Neural cell (in vitro differentiated cells): ENCODE measurements at regions not wholly inside any gene's neighbourhood (a gene's known extent, or its start where the extent isn't known, plus 50 kb on each side); places are given as distances from the start of the nearest gene placed in this dataset.

Source experiments
- H2AFZ ChIP-seq: fragments of 200-600, 300-800 bp; sonication (generic), shearing (Covaris generic); 2 replicates; pipeline ENCODE4 v1.6.0; 2014; ENCODE audit warnings: low read depth, mild to moderate bottlenecking, antibody characterized with exemption, low read length, moderate library complexity
- H3F3A ChIP-seq: fragments of 200-600 bp; shearing (Covaris generic); 2 replicates; pipeline ENCODE4 v1.6.1; 2016; ENCODE audit warnings: mild to moderate bottlenecking, moderate library complexity, mixed read lengths, antibody characterized with exemption, low read length; ENCODE audit not compliant: insufficient read depth, poor library complexity, severe bottlenecking
- H3K27ac ChIP-seq: fragments of 200-600, 300-800 bp; sonication (generic), shearing (Covaris generic); 2 replicates; pipeline ENCODE4 v1.5.1; 2014; ENCODE audit warnings: mild to moderate bottlenecking, low read length, moderate library complexity
- H3K27me3 ChIP-seq: fragments of 300-800, 200-600 bp; sonication (generic), shearing (Covaris generic); 2 replicates; pipeline ENCODE4 v1.6.0; 2014; ENCODE audit warnings: mild to moderate bottlenecking, low read depth, low read length, moderate library complexity; ENCODE audit not compliant: insufficient read depth
- H3K36me3 ChIP-seq: fragments of 300-800, 200-600 bp; sonication (generic), shearing (Covaris generic); 2 replicates; pipeline ENCODE4 v1.5.1; 2014; ENCODE audit warnings: mild to moderate bottlenecking, antibody characterized with exemption, low read length, moderate library complexity; ENCODE audit not compliant: insufficient read depth
- H3K4me2 ChIP-seq: fragments of 300-800, 200-600 bp; sonication (generic), shearing (Covaris generic); 2 replicates; pipeline ENCODE4 v1.6.0; 2014; ENCODE audit warnings: mild to moderate bottlenecking, low read length
- H3K4me3 ChIP-seq: fragments of 300-800, 200-600 bp; sonication (generic), shearing (Covaris generic); 2 replicates; pipeline ENCODE4 v1.5.1; 2014; ENCODE audit warnings: mild to moderate bottlenecking, low read length, moderate library complexity
- H3K79me2 ChIP-seq: fragments of 200-600 bp; shearing (Covaris generic); replicated peaks from 2 replicates; pipeline ENCODE4 v1.6.0; 2014; ENCODE audit warnings: mild to moderate bottlenecking, low read length, moderate library complexity; ENCODE audit not compliant: insufficient read depth
- H3K9ac ChIP-seq: fragments of 300-800, 200-600 bp; sonication (generic), shearing (Covaris generic); 2 replicates; pipeline ENCODE4 v1.6.1; 2016; ENCODE audit warnings: mild to moderate bottlenecking, low read length, mixed read lengths
- H3K9me2 ChIP-seq: fragments of 200-600 bp; shearing (Covaris generic); 2 replicates; pipeline ENCODE4 v1.6.1; 2016; ENCODE audit warnings: mild to moderate bottlenecking, low read length, mixed read lengths; ENCODE audit not compliant: insufficient read depth
- H3K9me3 ChIP-seq: fragments of 200-600, 300-800 bp; sonication (generic), shearing (Covaris generic); 2 replicates; pipeline ENCODE4 v1.6.1; 2016; ENCODE audit warnings: mild to moderate bottlenecking, mixed run types, low read length, moderate library complexity, mixed read lengths
- H4K20me1 ChIP-seq: fragments of 200-600 bp; shearing (Covaris generic); 2 replicates; pipeline ENCODE4 v1.6.1; 2016; ENCODE audit warnings: mild to moderate bottlenecking, mixed run types; ENCODE audit not compliant: insufficient read depth
- CTCF ChIP-seq: fragments of 450-650 bp; IDR thresholded peaks from 2 replicates; pipeline ENCODE4 v1.5.1; 2014; ENCODE audit warnings: antibody characterized with exemption, mild to moderate bottlenecking, moderate library complexity; ENCODE audit not compliant: poor library complexity, severe bottlenecking
- EP300 ChIP-seq: fragments of 450-650 bp; conservative IDR thresholded peaks from 2 replicates; pipeline ENCODE4 v1.6.1; 2014; ENCODE audit warnings: antibody characterized with exemption, mild to moderate bottlenecking, moderate library complexity; ENCODE audit not compliant: poor library complexity, severe bottlenecking
- EZH2 ChIP-seq: fragments of 200-600, 300-800 bp; shearing (Covaris generic), sonication (generic); IDR thresholded peaks from 2 replicates; pipeline ENCODE4 v1.6.1; 2014; ENCODE audit warnings: antibody characterized with exemption, low read length, borderline replicate concordance, mild to moderate bottlenecking; ENCODE audit not compliant: insufficient read depth, poor library complexity, severe bottlenecking
- MXI1 ChIP-seq: fragments of 450-650 bp; conservative IDR thresholded peaks from 2 replicates; pipeline ENCODE4 v1.6.1; 2014; ENCODE audit warnings: antibody characterized with exemption, mild to moderate bottlenecking; ENCODE audit not compliant: poor library complexity, severe bottlenecking
- POLR2AphosphoS5 ChIP-seq: IDR thresholded peaks from 2 replicates; pipeline ENCODE4 v1.6.1; 2012
- RAD21 ChIP-seq: fragments of 450-650 bp; conservative IDR thresholded peaks from 2 replicates; pipeline ENCODE4 v1.6.1; 2014; ENCODE audit warnings: antibody characterized with exemption, mild to moderate bottlenecking, moderate library complexity
- REST ChIP-seq: IDR thresholded peaks from 2 replicates; pipeline ENCODE4 v1.6.1; 2012; ENCODE audit warnings: borderline replicate concordance
- SMC3 ChIP-seq: fragments of 450-650 bp; conservative IDR thresholded peaks from 2 replicates; pipeline ENCODE4 v1.6.1; 2014; ENCODE audit warnings: antibody characterized with exemption, mild to moderate bottlenecking, moderate library complexity; ENCODE audit not compliant: poor library complexity
- TAF1 ChIP-seq: IDR thresholded peaks from 2 replicates; pipeline ENCODE4 v1.6.1; 2012; ENCODE audit warnings: low read depth

- H3F3A ChIP-seq: no peaks in the 10 kb centered on the region
- no peak overlapping the region for H3K27ac ChIP-seq
- H3K36me3 ChIP-seq: no peaks in the 10 kb centered on the region
- no peaks in the 10 kb centered on the region for H3K9me2 ChIP-seq
- no peaks in the 10 kb centered on the region for H3K9me3 ChIP-seq
- H2AFZ ChIP-seq: no peak overlapping the region
- TF ChIP-seq REST (no peak), RAD21 (no peak), MXI1 (no peak), SMC3 (no peak), EZH2 (no peak), TAF1 (no peak), CTCF (no peak), POLR2AphosphoS5 (no peak), EP300 (no peak)
- no peaks in the 10 kb centered on the region for H3K27me3 ChIP-seq
- no peaks in the 10 kb centered on the region for H3K79me2 ChIP-seq
- no peak overlapping the region for H3K4me2 ChIP-seq
- no peak overlapping the region for H3K9ac ChIP-seq
- H3K4me3 ChIP-seq: no peak overlapping the region
- no peaks in the 10 kb centered on the region for H4K20me1 ChIP-seq
Measured at GRCh38 chr7:114761973-114762372, 159.9 kb upstream of the MDFIC start.

- Histone ChIP-seq H3K9me2 (no peaks in the 10 kb centered on the region), H3K9ac (no peak overlapping the region), H3K4me3 (no peak overlapping the region), H3K27ac (no peak overlapping the region), H3F3A (no peaks in the 10 kb centered on the region), H3K9me3 (no peaks in the 10 kb centered on the region), H2AFZ (no peak overlapping the region), H3K79me2 (no peaks in the 10 kb centered on the region), H3K4me2 (no peak overlapping the region), H3K36me3 (no peaks in the 10 kb centered on the region), H4K20me1 (no peaks in the 10 kb centered on the region), H3K27me3 (no peaks in the 10 kb centered on the region)
- no peak for TF ChIP-seq CTCF
- TF ChIP-seq EP300: no peak
- no peak for TF ChIP-seq MXI1
- TF ChIP-seq REST: no peak
- TF ChIP-seq TAF1: no peak
- TF ChIP-seq POLR2AphosphoS5: no peak
- no peak for TF ChIP-seq RAD21
- TF ChIP-seq EZH2: no peak
- TF ChIP-seq SMC3: no peak
Measured at GRCh38 chr7:114765331-114766040, 156.4 kb upstream of the MDFIC start.
